ENCODE measurements at regions not wholly inside any gene's neighbourhood (a gene's known extent, or its start where the extent isn't known, plus 50 kb on each side); places are given as distances from the start of the nearest gene placed in this dataset.

GRCh38 chr2:185402474-185402873 lies 336.1 kb upstream of the FSIP2 start:
- DNase-seq (ENCODE audit: low spot score) (no peak), ATAC-seq (no peak)
- CTCF ChIA-PET = no interaction called here
- Mint-ChIP-seq H3K36me3 (no peaks in the 10 kb centered on the region), H3K4me3 (no peak overlapping the region), H3K27me3 (ENCODE audit: low read depth) (no peaks in the 10 kb centered on the region), H3K27ac (no peak overlapping the region), H3K9me3 (peaks cover 3% of the 10 kb centered on the region; the same call in 1 of the 2 replicates), H3K4me1 (peaks cover 3% of the 10 kb centered on the region; the same call in 1 of the 2 replicates)
- no peak for TF ChIP-seq ATF1 (CRISPR knock-in tag; IDR thresholded peaks at IDR 0.05)
- no peak for TF ChIP-seq FOXJ3 (CRISPR knock-in tag; IDR thresholded peaks at IDR 0.05; ENCODE audit: borderline replicate concordance)
- TF ChIP-seq, protein P1, sequence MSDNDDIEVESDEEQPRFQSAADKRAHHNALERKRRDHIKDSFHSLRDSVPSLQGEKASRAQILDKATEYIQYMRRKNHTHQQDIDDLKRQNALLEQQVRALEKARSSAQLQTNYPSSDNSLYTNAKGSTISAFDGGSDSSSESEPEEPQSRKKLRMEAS (CRISPR knock-in tag; IDR thresholded peaks at IDR 0.05) = no peak
- TF ChIP-seq MYBL2 (CRISPR knock-in tag; IDR thresholded peaks at IDR 0.05) = no peak
- TF ChIP-seq, protein P2, sequence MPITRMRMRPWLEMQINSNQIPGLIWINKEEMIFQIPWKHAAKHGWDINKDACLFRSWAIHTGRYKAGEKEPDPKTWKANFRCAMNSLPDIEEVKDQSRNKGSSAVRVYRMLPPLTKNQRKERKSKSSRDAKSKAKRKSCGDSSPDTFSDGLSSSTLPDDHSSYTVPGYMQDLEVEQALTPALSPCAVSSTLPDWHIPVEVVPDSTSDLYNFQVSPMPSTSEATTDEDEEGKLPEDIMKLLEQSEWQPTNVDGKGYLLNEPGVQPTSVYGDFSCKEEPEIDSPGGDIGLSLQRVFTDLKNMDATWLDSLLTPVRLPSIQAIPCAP (CRISPR knock-in tag; IDR thresholded peaks at IDR 0.05) = no peak
- no peak for TF ChIP-seq PRDM15 (CRISPR knock-in tag; IDR thresholded peaks at IDR 0.05)
- TF ChIP-seq NFATC4 (CRISPR knock-in tag; IDR thresholded peaks at IDR 0.05) = no peak
- no peak for TF ChIP-seq ZNF423 (CRISPR knock-in tag; IDR thresholded peaks at IDR 0.05)
- no peak for TF ChIP-seq ZNF425 (CRISPR knock-in tag; conservative IDR thresholded peaks at IDR 0.05)
- TF ChIP-seq SP1 (CRISPR knock-in tag; conservative IDR thresholded peaks at IDR 0.05) = no peak
- TF ChIP-seq, protein P3, sequence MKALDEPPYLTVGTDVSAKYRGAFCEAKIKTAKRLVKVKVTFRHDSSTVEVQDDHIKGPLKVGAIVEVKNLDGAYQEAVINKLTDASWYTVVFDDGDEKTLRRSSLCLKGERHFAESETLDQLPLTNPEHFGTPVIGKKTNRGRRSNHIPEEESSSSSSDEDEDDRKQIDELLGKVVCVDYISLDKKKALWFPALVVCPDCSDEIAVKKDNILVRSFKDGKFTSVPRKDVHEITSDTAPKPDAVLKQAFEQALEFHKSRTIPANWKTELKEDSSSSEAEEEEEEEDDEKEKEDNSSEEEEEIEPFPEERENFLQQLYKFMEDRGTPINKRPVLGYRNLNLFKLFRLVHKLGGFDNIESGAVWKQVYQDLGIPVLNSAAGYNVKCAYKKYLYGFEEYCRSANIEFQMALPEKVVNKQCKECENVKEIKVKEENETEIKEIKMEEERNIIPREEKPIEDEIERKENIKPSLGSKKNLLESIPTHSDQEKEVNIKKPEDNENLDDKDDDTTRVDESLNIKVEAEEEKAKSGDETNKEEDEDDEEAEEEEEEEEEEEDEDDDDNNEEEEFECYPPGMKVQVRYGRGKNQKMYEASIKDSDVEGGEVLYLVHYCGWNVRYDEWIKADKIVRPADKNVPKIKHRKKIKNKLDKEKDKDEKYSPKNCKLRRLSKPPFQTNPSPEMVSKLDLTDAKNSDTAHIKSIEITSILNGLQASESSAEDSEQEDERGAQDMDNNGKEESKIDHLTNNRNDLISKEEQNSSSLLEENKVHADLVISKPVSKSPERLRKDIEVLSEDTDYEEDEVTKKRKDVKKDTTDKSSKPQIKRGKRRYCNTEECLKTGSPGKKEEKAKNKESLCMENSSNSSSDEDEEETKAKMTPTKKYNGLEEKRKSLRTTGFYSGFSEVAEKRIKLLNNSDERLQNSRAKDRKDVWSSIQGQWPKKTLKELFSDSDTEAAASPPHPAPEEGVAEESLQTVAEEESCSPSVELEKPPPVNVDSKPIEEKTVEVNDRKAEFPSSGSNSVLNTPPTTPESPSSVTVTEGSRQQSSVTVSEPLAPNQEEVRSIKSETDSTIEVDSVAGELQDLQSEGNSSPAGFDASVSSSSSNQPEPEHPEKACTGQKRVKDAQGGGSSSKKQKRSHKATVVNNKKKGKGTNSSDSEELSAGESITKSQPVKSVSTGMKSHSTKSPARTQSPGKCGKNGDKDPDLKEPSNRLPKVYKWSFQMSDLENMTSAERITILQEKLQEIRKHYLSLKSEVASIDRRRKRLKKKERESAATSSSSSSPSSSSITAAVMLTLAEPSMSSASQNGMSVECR (CRISPR knock-in tag; IDR thresholded peaks at IDR 0.05; ENCODE audit: borderline replicate concordance) = no peak
- TF ChIP-seq NR1H2 (CRISPR knock-in tag; IDR thresholded peaks at IDR 0.05) = no peak
- no peak for TF ChIP-seq IRF2 (CRISPR knock-in tag; IDR thresholded peaks at IDR 0.05; ENCODE audit: borderline replicate concordance, low read depth)
- TF ChIP-seq E2F5 (CRISPR knock-in tag; IDR thresholded peaks at IDR 0.05) = no peak
- TF ChIP-seq, protein P4, sequence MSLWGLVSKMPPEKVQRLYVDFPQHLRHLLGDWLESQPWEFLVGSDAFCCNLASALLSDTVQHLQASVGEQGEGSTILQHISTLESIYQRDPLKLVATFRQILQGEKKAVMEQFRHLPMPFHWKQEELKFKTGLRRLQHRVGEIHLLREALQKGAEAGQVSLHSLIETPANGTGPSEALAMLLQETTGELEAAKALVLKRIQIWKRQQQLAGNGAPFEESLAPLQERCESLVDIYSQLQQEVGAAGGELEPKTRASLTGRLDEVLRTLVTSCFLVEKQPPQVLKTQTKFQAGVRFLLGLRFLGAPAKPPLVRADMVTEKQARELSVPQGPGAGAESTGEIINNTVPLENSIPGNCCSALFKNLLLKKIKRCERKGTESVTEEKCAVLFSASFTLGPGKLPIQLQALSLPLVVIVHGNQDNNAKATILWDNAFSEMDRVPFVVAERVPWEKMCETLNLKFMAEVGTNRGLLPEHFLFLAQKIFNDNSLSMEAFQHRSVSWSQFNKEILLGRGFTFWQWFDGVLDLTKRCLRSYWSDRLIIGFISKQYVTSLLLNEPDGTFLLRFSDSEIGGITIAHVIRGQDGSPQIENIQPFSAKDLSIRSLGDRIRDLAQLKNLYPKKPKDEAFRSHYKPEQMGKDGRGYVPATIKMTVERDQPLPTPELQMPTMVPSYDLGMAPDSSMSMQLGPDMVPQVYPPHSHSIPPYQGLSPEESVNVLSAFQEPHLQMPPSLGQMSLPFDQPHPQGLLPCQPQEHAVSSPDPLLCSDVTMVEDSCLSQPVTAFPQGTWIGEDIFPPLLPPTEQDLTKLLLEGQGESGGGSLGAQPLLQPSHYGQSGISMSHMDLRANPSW (CRISPR knock-in tag; conservative IDR thresholded peaks at IDR 0.05; ENCODE audit: low read depth) = no peak
- TF ChIP-seq GABPB1 (CRISPR knock-in tag; IDR thresholded peaks at IDR 0.05) = no peak
- no peak for TF ChIP-seq ZNF396 (CRISPR knock-in tag; IDR thresholded peaks at IDR 0.05; ENCODE audit: borderline replicate concordance)
- TF ChIP-seq ELF4 (CRISPR knock-in tag; IDR thresholded peaks at IDR 0.05; ENCODE audit: low read depth) = no peak
- POLR2A ChIA-PET = no interaction called here
